ENCODE measurements at regions not wholly inside any gene's neighbourhood (a gene's known extent, or its start where the extent isn't known, plus 50 kb on each side); places are given as distances from the start of the nearest gene placed in this dataset.
"Not testable (repeated sequence)": the region's sequence is repeated elsewhere in the genome, so short reads cannot be mapped to it uniquely, and the experiment has no call there.

DNA sequence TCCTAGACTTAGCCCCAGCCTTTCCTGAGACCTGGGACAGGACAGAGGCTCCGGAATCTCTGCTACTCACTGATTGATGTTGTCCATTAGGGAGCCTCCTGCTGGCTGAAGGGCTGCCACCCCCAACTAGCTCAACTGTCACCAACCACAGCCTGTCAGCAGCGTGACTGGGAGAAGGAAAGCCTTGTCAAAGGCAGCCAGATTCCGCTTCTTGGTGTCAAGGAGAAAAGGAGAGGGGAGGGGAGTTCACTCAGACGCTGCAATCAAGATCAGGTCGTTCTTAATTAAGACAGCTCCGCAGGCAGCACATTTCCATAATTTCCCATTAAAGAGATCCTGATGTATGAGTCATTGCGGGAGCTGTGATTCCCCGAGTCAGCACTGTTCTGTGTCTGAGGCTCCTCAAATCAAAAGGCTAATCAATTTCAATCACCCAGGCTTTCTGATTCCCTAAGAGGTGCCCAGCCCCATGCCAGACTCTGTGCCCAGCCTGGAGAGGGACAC is 152.8 kb upstream of the ZBED5 start:
- no peak for DNase-seq (ENCODE audit: low spot score)

DNA sequence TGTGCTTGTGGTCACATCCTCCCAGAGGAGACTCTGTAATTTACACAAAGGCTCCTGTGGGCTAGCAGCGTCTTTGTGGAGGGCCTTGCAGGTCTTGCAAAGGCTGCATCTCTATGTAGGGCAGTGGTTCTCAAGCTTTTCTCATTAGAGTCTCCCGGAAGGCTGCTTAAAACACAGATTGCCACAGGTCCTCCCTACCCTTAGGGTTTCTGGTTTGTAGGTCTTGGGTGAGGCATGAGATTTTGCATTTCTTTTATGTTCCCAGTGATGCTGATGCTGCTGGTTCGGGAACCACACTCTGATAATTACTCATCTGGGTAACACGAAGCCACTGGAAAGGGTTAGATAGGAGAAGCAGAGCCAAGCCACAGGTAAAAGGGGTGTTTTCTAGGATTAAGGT is 151.3 kb upstream of the ZBED5 start:
- DNase-seq (ENCODE audit: low spot score), result no peak

- no peak for DNase-seq (ENCODE audit: low spot score)
These were observed 146.2 kb upstream of the ZBED5 start for GRCh38 chr11:11004069-11004468.

DNA sequence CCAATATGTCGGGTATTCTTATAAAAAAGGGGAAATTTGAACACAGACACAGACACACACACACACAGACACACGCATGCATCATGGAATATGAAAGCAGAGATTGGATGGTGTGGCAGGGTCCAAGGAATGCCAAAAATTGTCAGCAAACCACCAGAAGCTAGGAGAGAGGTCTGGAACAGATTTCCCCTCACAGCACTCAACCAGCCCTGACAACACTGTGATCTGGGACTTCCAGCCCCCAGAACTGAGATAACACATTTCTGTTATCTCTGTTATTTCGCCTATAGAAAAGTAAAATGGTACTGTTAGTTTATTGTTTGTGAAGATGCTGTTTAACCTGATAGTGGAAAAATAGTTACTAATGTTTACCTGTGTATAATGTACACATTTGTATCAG is 145.4 kb upstream of the ZBED5 start:
- DNase-seq (ENCODE audit: low spot score), result no peak

DNA sequence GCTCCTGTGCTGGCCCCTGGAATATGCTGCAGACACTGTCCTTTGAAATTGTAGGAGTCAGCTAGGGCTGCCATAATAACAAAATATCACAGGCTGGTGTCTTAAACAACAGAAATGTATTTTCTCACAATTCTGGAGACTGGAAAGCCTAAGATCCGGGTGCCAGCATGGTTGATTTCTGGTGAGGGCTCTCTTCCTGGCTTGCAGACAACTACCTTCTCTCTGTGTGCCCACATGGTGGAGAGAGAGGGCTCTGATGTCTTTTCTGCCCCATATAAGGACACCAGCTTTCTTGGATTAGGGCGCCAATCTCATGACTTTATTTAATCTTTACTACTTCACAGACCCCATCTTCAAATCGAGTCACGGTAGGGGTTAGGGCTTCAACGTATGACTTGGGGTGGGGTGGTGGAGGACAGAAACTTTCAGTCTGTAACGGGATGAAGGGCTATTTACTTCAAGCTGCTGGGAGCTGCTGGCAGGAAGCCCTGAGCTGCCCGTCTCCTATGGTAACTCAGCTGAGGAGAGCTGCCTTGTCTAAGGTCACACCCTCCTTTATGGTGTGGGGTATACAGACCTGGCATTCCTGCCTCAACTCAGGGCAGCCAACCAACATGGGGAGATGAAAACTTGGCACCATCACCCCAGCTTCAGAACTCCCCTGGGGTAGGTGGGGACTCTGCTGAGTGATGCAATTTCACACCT is 142.9 kb upstream of the ZBED5 start:
- DNase-seq (ENCODE audit: low spot score), result no peak

- DNase-seq (ENCODE audit: low spot score), result no peak
These were observed 140.8 kb upstream of the ZBED5 start for GRCh38 chr11:10998674-10999073.

DNA sequence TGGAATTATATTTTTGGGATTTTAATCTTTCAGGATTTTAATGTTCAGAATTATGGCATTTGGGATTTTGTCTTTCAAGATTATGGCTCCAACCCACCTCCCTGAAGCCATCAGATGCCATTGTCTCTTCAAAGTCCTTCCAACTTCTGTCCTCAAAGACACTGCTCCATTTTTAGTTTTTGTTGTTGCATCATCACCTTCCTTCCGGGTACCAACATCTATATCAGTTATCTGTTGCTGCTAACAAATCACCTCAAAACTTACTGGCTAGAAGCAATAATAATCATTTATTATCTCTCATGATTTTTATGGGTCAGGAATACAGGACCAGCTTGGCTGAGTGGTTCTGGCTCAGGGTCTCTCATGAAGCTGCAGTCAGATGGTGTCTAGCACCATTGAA is 138.8 kb upstream of the ZBED5 start:
- no peak for DNase-seq (ENCODE audit: low spot score)

GRCh38 chr11:10993640-10994039 is 135.8 kb upstream of the ZBED5 start:
- DNase-seq (ENCODE audit: low spot score), result no peak

- no peak for DNase-seq (ENCODE audit: low spot score)
These were observed 135.3 kb upstream of the ZBED5 start for GRCh38 chr11:10993186-10993585.

GRCh38 chr11:10991393-10991792 is 133.5 kb upstream of the ZBED5 start:
- DNase-seq (ENCODE audit: low spot score), result no peak

GRCh38 chr11:10990637-10991193 is 132.9 kb upstream of the ZBED5 start:
- DNase-seq (ENCODE audit: low spot score), result no peak

DNA sequence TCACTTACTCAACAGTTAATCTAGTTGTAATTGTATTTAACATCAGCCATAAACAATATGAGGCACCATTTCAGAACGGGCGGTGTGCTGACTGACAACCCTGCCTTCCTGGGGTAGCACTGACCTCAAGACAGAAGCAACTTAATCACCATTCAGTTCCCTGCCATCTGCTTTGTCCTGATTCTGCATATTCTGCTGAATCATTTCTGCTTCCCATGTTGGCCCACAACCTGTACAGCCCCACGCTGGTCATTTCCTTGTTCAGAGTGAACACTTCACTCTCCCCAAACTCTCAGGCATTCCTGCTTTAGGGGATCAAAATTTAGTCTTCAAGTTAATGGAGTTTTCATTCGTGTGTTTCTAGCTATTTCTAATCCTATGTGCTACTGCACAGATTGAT is 132.3 kb upstream of the ZBED5 start:
- no peak for DNase-seq (ENCODE audit: low spot score)

DNA sequence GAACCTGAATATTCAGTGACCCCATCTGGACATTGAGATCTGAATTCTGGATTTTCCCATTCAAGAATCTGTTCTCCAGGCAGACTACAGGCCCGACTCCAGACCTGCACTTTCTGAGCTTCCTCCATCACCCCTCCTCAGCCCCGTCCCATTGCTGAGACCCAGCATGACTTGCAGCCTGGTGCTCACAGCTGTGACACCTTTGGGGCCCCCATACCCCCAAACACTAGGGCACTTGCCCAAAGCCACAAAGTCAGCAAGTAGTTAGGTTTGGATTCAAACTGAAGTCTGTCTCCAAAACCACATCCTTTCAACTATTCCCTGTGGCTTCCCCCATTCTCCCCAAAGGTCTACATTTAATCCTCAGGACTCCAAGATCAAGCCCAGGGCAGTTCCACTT is 128.2 kb upstream of the ZBED5 start:
- no peak for DNase-seq (ENCODE audit: low spot score)

DNA sequence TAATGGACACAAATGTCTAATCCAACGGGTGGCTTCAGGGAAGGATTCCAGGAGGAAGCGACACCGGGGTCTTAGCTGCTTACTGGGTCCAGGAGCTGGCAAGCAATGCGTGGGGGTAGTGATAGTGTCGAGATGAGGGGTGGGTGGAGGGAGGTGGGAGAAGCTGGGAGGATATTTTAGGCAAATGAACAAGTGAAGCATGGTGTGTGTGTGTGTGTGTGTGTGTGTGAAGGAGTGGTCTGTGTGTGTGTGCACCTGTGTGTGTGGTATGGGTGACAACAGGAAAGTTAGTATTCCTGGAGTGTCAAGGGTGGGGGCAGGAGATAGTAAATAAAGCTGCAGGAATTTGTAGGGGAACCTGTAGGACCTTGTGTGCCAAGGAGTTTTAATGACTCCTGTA is 126.9 kb upstream of the ZBED5 start:
- DNase-seq (ENCODE audit: low spot score), result no peak

GRCh38 chr11:10984250-10984649 is 126.4 kb upstream of the ZBED5 start:
- DNase-seq (ENCODE audit: low spot score), result no peak

DNA sequence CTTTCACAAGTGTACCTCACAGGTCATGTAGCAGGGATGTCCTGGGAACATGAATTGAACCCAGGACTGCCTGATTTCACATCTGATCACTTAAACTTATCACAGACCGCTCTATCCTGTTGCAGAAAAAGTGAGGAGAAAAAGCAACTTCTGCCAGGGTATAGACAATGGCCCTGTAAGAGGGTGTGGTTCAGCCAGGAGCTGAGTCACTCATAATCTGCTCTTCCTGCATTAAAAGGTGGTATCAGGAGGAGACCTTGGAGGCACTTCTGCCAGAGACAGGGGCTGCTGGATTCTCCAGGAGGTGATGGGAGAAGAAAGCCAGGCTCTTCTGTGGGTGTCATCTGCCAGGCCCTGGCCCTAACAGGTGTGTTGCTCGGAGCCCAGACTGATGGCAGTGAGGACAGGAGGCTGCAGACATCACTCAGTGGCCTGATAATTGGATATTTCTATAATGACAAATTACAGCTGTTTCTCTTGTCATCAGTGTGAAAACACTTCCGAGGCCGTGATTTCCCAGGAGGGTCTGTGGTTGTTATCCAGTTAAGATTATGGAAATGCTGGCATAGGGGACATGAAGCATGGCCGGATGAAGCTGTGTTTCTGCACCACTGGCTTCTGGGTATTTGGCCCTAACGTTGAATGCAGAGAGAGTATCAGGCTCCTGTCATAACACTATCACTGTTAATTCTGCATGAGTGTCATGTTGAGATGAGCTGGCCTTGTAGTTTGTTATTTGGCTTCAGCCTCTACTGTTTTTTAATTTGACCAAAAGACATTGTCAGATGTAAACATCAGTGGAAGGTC is 125.1 kb upstream of the ZBED5 start:
- no peak for DNase-seq (ENCODE audit: low spot score)

DNA sequence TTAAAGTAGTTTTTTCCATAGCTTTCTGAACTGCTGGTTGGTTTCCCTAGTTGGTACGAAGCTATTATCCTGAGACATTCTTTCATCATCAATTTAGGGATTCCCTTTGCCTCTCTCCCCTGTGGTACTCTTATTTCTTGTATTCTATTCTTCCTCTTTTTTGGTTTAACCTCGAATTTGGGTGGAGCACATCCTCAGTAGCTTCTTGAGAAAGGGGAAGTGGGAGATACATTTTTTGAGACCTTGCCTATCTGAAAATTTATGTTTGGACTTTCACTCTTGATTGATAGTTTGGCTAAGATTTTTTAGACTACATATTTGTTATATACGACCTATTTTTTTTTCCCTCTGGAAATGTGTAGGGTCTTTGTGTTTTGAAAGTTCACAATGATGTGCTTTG is 121.7 kb upstream of the ZBED5 start:
- DNase-seq (ENCODE audit: low spot score), result no peak

GRCh38 chr11:10978198-10978597 is 120.3 kb upstream of the ZBED5 start:
- no peak for DNase-seq (ENCODE audit: low spot score)

DNA sequence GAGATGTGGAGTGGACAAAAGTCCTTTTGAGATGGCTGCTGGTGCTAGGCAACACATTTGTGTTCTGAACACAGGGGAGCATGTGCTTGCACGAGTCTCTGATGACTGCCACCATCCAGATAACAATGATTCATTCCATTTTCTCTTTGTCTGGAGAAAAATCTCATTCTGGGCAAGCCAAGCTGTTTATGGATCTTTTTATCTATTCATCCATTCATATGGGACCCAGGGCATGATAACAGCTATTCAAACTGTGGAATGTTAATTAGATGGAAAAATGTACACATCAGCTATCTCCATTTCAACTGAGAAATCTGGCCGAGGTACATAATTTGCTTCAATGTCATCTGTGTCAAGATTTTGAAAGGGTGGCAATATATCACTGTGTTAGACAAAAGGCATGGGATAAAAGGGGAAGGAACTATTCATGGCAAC is 117.5 kb upstream of the ZBED5 start:
- no peak for DNase-seq (ENCODE audit: low spot score)

GRCh38 chr11:10973416-10973815 is 115.6 kb upstream of the ZBED5 start:
- no peak for DNase-seq (ENCODE audit: low spot score)

GRCh38 chr11:10970926-10971325 is 113.1 kb upstream of the ZBED5 start:
- no peak for DNase-seq (ENCODE audit: low spot score)

DNA sequence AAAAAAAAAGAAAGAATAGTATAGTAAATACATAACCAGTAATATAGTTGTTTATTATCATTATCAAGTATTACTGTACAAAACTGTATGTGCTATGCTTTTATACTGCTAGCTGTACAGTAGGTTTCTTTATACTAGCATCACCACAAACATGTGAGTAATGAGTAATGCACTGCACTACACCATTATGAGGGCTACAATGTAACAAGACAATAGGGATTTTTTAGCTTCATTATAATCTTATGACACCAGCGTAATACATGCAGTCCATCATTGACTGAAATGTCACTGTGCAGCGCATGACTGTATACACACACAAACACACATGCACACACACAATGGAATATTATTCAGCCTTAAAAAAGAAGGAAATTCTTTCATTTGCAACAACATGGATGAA is 111.5 kb upstream of the ZBED5 start:
- DNase-seq (ENCODE audit: low spot score), result no peak

DNA sequence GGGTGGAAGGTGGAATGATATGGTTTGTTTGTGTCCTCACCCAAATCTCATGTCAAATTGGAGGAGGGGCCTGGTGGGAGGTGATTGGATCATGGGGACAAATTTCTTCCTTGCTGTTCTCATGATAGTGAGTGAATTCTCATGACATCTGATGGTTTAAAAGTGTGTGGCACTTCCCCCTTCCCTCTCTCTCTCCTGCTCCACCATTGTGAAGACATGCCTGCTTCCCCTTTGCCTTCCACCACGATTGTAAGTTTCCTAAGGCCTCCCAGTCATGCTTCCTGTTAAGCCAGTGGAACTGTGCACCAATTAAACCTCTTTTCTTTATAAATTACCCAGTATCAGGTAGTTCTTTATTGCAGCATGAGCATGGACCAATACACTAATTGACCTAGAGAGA is 99.0 kb upstream of the ZBED5 start:
- DNase-seq (ENCODE audit: low spot score), result not testable (repeated sequence)

Data from HuH-7.5 (cell line).